ENCODE measurements at regions not wholly inside any gene's neighbourhood (a gene's known extent, or its start where the extent isn't known, plus 50 kb on each side); places are given as distances from the start of the nearest gene placed in this dataset.

DNA sequence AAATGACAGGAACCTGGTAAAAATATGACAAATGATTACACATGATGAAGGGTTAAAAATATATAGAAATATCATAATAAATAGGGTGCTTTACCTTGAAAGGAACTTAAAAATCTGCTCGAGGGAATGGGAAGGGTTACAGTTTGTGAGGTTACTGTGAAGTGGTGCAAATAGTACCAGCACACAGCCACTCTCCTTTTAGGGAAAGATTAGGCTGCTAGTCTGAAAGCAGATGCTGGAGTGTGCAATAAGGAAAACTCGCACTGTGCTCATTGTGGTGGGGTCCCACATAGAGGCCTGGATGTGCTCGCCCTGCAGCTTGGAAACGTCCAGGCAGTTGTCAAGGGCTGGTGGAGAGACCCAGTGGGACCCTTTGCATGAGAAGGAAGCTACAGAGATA, 145.9 kb upstream of the TBX20 start:
- no peak for DNase-seq (ENCODE audit: insufficient read length, low spot score)
- no peak for FAIRE-seq

DNA sequence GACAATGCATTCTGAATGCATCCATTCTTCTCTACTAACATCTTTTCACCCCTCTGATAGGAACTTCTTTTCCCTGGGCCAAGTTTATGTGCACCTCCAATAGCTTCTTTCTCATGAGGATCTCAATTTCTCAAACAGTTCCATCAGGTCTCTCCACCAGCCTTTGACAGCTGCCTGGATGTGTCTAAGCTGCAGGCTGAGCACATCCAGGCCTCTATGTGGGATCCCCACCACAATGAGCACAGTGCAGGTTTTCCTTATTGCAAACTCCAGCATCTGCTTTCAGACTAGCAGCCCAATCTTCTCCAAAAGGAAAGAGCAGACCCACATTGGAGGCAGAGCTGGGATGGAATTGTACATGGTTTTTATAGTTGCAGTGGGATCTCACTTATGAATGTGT, 145.3 kb upstream of the TBX20 start:
- FAIRE-seq (no peak), DNase-seq (ENCODE audit: insufficient read length, low spot score) (no peak)

DNA sequence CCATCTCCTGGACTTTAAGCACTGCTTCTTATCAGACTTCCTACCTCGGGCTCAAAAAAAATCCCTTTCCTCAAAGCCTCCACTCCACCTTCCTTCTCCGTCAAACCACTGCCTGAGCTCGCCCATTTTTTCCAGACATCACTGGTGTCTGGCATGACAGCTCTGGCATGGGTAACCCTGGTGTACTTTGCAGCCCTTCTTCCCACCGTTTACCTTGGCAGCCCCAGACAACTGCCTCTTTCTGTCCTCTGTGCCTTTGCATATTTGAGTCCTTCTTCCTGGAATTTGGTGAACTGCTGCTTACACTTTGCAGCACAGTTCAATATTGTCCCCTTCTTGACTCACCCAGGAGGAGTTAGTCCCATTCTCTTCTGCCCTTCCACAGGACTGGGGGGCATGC, 144.6 kb upstream of the TBX20 start:
- DNase-seq (ENCODE audit: insufficient read length, low spot score) (no peak), FAIRE-seq (no peak)

DNA sequence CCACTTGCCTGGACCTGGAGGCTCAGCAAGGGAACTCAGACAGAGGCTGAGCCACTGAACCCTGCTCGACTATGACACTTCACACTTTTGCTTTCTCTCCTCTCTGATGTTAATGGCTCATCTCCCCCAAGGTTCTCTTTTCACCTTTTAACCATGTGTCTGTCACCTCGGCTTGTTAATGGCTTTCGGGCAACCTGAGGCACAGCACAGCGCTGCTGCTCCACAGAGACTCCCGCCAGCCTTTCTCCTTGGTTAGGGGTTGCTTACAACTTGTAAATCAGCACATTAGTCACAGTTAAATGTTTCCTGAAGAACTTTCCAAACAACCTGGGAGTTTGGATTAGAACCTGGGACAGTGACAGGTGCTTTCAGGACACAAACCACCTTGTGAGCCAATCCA, 136.2 kb upstream of the TBX20 start:
- FAIRE-seq (no peak), DNase-seq (ENCODE audit: insufficient read length, low spot score) (no peak)

DNA sequence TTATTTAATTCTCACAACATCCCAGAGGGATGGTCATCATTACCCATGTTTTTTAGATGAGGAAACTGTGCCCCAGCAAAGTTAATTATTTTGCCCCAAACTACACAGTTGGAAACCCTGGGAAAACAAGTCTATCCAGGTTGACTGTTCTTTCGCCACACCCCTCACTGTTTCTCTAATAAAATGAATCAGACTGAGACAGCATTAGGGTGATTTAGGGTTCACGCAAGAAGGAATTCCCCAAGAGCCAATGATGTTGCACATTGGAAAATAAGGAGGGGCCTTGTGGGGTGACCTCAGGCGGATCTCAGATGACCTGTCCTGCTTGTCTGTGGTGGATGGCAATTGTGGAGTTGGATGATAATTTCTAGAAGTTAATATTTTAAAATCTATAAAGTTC, 135.7 kb upstream of the TBX20 start:
- FAIRE-seq, result no peak
- no peak for DNase-seq (ENCODE audit: insufficient read length, low spot score)

DNA sequence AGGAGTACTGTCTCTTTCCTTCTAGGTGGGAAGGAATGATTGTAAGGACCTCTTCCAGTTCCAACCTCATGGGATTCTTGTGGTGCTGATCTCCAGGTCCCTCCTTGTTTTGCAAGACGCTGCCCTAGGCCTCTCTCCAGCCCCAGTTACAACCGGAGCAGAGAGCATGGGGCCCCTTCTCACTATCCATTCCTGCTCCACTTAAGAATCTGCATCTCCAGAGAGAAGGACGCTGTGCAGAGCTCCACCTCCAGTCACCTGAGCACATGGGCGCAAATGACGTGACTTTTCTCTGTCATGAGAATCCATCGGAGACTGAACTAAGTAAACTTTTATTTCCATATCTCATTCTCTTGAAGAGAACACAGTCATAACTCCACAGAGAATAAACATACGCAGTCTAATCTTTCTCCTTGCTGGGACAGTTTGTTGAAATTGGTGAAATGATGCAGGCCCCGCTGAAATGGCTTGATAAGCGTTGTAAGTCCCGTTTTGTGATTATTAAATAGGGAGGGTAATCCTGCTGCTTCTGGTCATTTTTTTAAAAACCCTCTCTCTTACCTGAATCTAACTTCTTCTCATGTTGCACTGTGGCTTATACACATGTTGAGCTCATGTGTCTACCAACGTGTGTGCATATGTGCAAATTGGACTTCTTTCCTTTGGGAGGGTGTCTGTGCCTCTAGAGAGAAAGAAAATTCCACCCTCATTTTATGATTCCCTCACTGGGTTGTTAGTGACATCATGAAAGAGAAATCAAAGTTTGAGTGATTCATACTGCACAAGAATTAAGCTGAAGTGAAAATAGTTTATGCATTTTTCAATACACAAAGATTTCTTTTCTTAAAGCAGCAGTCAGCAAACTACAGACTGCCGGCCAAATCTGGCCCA, 133.2 kb upstream of the TBX20 start:
- no peak for DNase-seq (ENCODE audit: insufficient read length, low spot score)
- FAIRE-seq, result no peak

DNA sequence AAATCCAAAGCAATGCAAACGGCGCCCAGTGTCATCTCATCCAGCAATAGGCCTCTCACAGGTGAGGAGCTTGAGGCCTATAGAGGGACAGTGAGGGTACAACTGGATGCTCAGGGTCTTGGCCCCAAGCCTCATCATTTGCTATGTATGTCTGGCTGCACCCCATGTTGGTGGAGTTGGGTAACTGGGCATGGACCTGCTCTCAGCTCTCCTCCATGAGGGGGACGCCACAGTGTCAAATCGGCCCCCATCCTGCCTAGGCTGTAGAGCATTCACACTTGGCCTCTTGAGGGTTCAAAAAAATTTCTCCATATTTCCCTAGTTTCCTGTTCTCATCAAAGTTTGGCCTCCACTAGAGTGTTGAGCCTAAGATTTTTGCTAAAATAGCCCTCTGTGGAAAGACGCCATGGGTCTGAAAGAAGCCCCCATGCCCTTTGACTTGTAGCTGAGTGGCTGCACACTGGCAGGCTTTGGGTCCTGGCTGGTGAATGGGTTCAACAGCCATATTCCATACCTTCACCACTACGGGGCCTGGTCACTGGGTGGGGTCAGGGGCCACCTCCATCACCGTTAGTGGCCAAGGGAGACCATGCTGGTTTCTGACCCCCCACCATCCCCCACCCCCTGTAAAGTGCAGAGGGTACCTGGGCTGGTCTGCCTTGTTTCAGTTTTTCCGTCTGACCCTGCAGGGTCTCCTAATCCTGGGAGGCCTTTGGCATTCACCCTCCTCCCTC, 132.3 kb upstream of the TBX20 start:
- FAIRE-seq (no peak), DNase-seq (ENCODE audit: insufficient read length, low spot score) (no peak)

DNA sequence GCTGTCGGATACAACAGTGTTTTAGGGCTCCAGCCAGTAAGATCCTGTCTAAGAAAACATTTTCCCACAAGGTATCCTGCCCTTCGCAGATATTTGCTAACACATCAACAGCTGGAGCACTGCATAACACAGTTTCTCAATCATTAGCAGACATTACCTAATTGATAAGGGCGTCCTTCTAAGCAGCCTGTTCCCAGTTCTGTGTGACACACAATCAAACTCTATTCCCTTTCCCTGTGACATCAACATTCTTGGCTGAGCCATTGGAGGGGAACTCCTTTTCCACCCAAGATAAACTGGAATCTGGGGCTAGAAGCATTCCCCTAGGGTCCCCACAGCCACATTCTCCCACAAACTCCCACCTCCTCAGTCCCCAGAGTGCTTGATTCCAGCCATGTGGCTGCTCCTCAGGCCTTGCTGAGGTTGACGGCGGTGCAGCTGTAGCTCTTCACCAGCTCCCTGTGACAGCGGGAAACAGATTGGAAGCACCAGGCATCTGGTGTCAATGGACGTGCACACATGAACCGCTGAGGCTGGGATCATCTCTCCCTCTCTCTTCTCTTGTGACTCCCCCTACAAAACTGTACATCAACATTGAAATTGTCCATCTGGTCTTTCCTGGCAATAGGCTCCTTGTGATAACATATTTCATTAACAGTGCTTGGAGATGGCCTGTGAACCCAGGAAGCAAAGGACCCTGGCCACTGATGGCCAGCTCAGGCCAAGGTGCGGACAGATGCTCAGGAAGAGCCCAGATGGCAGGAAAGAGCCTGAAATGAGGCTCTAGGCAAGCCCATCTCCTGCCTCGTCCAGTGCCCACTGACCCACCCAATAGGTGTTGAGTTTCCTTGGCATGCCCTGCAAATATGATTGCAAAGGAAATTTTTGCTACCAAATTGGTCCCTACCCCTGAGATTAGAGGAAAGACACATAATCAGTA, 131.1 kb upstream of the TBX20 start:
- no peak for DNase-seq (ENCODE audit: insufficient read length, low spot score)
- FAIRE-seq, result no peak

DNA sequence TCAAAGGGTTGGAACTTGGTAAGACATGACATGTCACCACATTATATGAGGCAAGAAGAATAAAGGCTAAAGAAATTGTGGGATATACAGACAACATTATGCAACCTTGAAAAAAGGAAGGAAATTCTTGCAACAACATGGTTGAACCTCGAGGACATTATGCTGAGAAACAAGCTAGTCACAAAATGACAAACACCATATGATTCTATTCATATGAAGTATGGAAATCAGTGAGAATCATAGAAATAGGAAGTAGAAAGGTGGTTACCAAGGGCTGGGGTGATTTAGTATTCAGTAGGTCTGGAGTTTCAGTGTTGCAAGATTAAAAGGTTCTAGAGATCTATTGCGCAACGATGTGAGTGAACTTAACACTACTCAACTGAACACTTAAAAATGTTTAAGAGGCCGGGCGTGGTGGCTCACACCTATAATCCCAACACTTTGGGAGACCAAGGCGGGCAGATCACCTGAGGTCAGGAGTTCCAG, 126.9 kb upstream of the TBX20 start:
- no peak for DNase-seq (ENCODE audit: insufficient read length, low spot score)
- FAIRE-seq, result no peak

DNA sequence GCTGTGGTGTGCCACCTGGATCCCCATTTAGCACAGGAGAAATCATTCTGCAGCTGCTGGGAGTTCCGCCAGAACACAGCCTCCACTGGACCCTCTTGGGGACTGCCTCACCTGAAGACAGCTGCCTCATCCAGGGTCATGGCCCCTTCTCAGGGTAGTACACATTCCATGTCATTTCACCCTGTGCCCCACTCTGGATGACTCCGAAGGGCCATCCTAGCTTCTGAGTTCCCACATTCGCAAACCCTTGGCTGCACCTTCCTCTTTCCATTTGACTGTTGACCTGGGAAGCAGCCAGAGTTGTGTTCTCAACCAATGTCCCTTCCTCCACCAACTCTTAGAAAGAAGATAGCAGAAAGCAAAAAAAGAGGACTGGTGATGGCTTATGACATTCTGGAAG, 125.6 kb upstream of the TBX20 start:
- FAIRE-seq, result no peak
- DNase-seq (ENCODE audit: insufficient read length, low spot score), result no peak

DNA sequence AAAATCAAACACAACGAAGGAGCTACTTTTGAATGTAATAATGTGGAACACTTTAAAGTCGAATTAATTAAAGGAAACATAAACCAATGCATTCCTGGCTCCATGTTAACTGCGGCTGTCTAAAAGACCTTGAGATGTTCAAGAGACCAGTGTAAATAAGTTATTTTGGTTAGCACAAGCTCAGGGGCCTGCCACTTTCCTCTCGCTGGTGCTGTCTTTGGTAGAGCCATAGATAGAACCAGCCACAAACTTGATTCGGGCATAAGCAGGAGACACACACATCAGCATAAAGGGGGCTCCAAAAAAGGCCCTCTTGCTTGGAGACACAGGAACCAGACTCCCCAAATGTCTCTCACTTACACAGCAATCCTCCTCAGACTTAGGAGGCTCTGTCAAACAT, 121.6 kb upstream of the TBX20 start:
- DNase-seq (ENCODE audit: insufficient read length, low spot score) (no peak), FAIRE-seq (no peak)

DNA sequence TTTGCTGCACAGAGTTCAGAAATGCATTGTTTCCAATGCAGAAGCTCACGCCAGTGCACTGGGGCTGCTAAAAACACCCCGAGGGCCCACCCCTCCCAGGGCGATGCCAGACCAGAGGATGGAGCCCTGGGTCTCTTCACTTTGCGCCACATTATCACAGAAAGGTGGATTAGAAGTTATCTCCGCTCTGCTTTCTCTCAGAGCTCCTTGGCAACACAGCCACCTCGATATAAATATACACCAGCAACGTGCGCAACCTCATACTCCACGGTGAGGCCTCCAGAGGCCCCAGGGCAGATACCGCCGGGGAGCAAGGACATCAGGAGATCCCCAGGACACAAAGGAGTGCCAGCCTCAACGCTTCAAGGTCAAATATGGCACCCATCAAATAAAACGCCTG, 121.0 kb upstream of the TBX20 start:
- FAIRE-seq (no peak), DNase-seq (ENCODE audit: insufficient read length, low spot score) (no peak)

DNA sequence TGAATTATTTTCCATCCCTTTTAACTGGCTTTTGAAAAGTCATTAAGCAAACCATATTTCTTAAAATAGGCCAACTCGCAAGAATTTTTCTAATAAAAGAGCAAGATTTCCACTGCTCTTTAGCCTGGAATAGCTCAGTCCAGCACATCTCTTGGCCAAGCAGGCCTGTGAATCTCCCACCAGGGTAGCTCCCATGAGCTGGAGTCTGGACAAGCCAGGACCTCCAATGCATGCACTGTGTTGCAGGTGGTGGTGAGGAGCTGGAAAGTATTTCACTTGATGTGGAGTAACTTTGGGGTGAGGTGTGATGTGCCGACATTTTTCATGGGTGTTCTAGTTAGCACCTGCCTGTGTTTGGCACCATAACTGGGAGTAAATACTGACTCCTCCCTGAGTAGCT, 117.3 kb upstream of the TBX20 start:
- FAIRE-seq, result no peak

DNA sequence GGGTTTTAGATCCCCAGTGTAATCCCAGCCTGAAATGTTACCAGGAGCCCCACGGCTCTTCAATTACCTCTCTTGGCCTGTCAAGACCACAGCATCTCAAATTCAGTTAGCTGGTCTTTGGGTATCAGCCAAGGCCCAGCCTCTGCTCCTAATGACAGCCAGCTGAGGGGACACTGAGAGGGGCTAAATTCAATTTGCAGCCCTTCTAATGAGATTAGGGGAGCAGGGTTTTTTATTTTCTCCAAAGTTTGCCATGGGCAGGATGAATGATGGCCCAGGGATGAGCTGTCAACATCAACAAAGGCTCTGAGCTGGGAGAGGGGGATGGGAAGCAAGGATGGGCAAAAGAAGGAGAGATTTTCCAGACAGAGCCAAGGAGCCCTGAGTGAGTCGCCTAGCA, 116.8 kb upstream of the TBX20 start:
- no peak for DNase-seq (ENCODE audit: insufficient read length, low spot score)
- no peak for FAIRE-seq

More for the DNA sequence above, 117.3 kb upstream of the TBX20 start:
- no peak for DNase-seq (ENCODE audit: insufficient read length, low spot score)

DNA sequence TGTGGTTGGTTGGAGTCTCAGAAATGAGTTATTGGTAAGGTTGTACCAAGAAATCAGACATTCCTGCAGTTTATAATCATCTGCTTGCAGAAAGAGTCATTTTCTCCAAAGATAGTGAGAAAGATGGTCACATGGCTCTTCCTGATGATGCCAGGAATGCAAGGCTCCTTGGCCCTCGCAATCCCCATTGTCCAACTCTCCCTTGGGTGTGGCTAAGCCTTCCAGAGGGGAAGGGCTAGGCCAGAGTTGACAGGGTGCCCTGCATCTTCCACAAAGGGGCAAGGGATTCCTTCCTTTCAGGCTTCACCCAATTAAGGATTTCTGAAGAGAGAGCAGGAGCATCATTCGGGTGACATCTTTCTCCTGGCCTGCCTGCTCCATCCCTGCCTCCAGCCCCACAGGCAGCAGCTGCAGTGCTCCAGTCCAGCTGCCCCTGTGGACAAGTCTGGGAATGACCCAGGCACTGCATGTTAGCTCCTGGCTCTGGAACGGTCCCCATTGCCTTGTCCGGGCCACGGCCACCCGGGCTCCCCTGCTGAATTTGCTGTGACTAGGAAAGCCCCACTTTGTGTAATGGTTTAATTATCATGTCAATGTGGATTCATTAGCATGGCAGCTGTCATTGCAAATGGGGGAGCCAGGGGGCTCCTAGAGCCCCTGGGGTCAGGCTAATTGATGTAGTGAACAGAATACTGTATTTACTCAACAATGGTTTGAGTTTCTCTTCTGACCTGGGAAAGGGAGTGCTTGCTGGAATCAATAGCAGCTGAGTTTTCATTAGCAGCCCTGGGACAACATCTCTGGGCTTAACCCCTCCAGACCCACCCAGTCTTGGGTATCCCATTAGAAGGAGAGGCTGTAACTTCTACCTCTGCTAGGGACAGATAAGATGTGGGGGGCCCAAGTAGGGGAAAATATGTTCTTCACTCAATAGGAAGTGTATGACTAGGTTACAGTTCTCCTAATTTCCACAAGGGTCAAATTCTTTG, 112.6 kb upstream of the TBX20 start:
- DNase-seq (ENCODE audit: insufficient read length, low spot score) (no peak), FAIRE-seq (no peak)

DNA sequence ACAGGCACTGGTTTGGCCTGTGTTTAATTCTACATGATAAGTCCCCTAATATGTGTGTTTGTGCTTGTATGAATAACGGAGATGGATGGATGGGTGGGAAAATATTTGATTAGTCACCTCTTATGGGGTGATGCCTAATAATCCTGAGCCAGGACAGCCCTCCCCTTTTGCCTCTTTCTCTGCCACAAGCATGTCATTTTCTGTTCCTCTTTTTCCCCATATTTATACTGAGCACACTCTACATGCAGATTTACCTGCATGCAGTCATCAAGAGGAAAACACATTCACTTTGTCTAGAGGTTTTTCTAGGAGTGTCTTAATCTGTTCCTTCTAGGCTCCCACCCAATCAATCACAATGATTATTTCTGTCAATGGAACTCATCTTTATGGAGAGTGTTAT, 111.6 kb upstream of the TBX20 start:
- DNase-seq (ENCODE audit: insufficient read length, low spot score), result no peak

DNA sequence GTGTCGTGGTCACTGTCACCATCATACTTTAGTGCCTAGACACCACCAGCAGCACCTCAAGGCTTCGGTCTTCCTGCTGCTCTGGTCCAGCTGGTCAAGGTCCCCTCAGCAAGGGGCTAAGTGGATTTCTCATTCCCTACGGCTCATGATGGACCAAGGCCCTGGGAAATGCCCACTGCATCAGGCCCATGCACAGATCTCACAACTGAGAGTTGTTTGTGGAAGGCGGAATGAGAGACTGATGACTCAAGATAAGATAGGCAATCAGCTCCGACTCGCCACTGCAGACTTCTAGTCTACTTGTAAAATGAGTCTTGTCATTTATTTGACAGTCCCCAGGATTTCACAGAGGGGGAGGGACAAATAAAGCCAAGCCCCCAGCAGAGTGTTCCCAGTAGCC, 108.4 kb upstream of the TBX20 start:
- no peak for FAIRE-seq
- DNase-seq (ENCODE audit: insufficient read length, low spot score), result no peak

More for the DNA sequence above, 111.6 kb upstream of the TBX20 start:
- FAIRE-seq, result no peak

DNA sequence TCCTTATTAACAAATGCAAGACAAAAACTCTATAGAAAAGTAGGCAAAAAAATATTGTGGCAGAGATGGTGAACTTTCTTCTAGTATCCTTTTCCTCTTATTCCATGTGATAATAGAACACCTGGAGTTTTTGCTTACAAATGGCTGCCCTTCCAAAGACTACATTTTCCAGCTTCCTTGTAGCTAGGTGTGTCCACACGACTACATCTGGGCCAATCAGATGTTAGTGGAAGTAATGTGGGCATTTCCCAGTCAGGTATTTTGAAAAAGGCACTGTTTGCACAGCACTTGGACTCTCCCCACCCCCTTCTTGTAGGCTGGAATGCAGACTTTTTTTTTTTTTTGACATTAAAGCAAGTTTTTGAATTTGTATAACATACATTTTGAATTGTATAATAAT, 105.5 kb upstream of the TBX20 start:
- FAIRE-seq (no peak), DNase-seq (ENCODE audit: insufficient read length, low spot score) (no peak)

DNA sequence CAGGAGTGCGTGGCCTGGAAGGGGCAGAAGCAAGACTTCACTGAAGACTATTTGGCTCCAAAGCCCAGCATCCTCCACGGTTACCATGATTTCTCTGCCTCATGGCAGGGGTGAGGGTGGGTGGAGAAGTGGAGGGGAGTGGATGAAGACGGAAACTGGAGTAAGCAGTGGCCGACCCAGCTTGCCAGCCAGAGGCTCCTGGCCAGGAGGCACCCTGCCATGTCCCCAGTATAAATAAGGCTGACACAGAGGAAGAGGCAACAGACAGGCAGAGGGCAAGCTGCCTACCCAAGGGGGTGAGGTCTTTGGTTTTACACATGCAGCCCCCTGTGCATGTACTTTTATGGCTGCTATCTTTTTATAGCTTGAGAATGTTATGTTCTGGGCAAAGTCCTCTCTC, 102.6 kb upstream of the TBX20 start:
- no peak for FAIRE-seq

DNA sequence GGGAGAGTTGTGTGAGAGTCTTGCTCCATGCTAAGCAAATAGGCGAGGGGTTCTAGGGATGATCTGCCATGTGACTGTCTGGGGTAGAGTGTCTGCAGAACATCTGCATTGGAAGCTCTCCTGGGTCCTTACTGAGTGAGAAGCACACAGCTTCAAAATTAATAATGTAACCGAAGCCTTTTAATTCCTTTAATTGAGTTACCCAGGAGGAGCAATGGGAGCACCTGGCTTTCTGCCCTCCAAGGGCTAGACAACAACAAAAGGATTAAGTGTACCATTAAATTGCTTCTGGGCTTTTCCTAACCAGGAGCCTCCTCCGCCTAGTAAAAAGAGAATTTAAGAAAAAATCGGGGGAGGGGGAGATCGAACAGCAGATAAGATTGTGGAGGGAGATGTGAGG, 102.0 kb upstream of the TBX20 start:
- no peak for DNase-seq (ENCODE audit: insufficient read length, low spot score)
- no peak for FAIRE-seq

More for the DNA sequence above, 102.6 kb upstream of the TBX20 start:
- no peak for DNase-seq (ENCODE audit: insufficient read length, low spot score)

Data from GM19239 (cell line).